ENCODE measurements at regions not wholly inside any gene's neighbourhood (a gene's known extent, or its start where the extent isn't known, plus 50 kb on each side); places are given as distances from the start of the nearest gene placed in this dataset.

GRCh38 chr21:41604583-41605041 is 96.7 kb upstream of the TMPRSS2 start:
- DNase-seq (ENCODE audit: extremely low spot score in 2 of 2), result no peak
- intact Hi-C loops (cut with DNase I), result no loop called here
- Histone ChIP-seq H3K4me3 (no peak overlapping the region), H3K4me1 (peaks cover 8% of the 10 kb centered on the region), H3K36me3 (no peaks in the 10 kb centered on the region), H3K9me3 (no peaks in the 10 kb centered on the region), H3K27me3 (no peaks in the 10 kb centered on the region), H3K27ac (no peak overlapping the region)
- TF ChIP-seq POLR2A (IDR thresholded peaks at IDR 0.05) (no peak), CTCF (IDR thresholded peaks at IDR 0.05) (no peak), POLR2AphosphoS5 (IDR thresholded peaks at IDR 0.05; ENCODE audit: insufficient read depth in 1 of 2, low read depth in 1 of 2) (no peak)

- Histone ChIP-seq H3K27ac (no peak overlapping the region), H3K36me3 (no peaks in the 10 kb centered on the region), H3K4me1 (peaks cover 8% of the 10 kb centered on the region), H3K9me3 (no peaks in the 10 kb centered on the region), H3K4me3 (no peak overlapping the region), H3K27me3 (no peaks in the 10 kb centered on the region)
- intact Hi-C loops (cut with DNase I), result no loop called here
- no peak for TF ChIP-seq CTCF (IDR thresholded peaks at IDR 0.05)
- no peak for TF ChIP-seq POLR2A (IDR thresholded peaks at IDR 0.05)
- TF ChIP-seq POLR2AphosphoS5 (IDR thresholded peaks at IDR 0.05; ENCODE audit: insufficient read depth in 1 of 2, low read depth in 1 of 2), result no peak
- no peak for DNase-seq (ENCODE audit: extremely low spot score in 2 of 2)
These were observed 95.5 kb upstream of the TMPRSS2 start for GRCh38 chr21:41603476-41603875.

GRCh38 chr21:41602531-41602930 is 94.6 kb upstream of the TMPRSS2 start:
- no peaks in the 10 kb centered on the region for H3K9me3 ChIP-seq
- intact Hi-C loops (cut with DNase I), result no loop called here
- DNase-seq (ENCODE audit: extremely low spot score in 2 of 2), result peak in 1 of 2 donors; percentile 34
- H3K4me1 ChIP-seq, result peaks cover 8% of the 10 kb centered on the region
- H3K27ac ChIP-seq, result no peak overlapping the region
- H3K36me3 ChIP-seq, result no peaks in the 10 kb centered on the region
- no peaks in the 10 kb centered on the region for H3K27me3 ChIP-seq
- no peak for TF ChIP-seq POLR2AphosphoS5 (IDR thresholded peaks at IDR 0.05; ENCODE audit: insufficient read depth in 1 of 2, low read depth in 1 of 2)
- no peak for TF ChIP-seq CTCF (IDR thresholded peaks at IDR 0.05)
- TF ChIP-seq POLR2A (IDR thresholded peaks at IDR 0.05), result no peak
- H3K4me3 ChIP-seq, result no peak overlapping the region

GRCh38 chr21:41601573-41602368 is 93.8 kb upstream of the TMPRSS2 start:
- intact Hi-C loops (cut with DNase I), result no loop called here
- no peaks in the 10 kb centered on the region for H3K27me3 ChIP-seq
- H3K27ac ChIP-seq, result no peak overlapping the region
- no peaks in the 10 kb centered on the region for H3K9me3 ChIP-seq
- peak; percentile 40 to 77 for DNase-seq (ENCODE audit: extremely low spot score in 2 of 2)
- no peaks in the 10 kb centered on the region for H3K36me3 ChIP-seq
- TF ChIP-seq POLR2A (IDR thresholded peaks at IDR 0.05) (no peak), POLR2AphosphoS5 (IDR thresholded peaks at IDR 0.05; ENCODE audit: insufficient read depth in 1 of 2, low read depth in 1 of 2) (no peak), CTCF (IDR thresholded peaks at IDR 0.05) (no peak)
- H3K4me1 ChIP-seq, result peaks cover 8% of the 10 kb centered on the region
- no peak overlapping the region for H3K4me3 ChIP-seq

GRCh38 chr21:41600961-41601572 is 93.1 kb upstream of the TMPRSS2 start:
- H3K27ac ChIP-seq, result no peak overlapping the region
- no peak overlapping the region for H3K4me3 ChIP-seq
- TF ChIP-seq POLR2AphosphoS5 (IDR thresholded peaks at IDR 0.05; ENCODE audit: insufficient read depth in 1 of 2, low read depth in 1 of 2) (no peak), CTCF (IDR thresholded peaks at IDR 0.05) (no peak), POLR2A (IDR thresholded peaks at IDR 0.05) (no peak)
- H3K36me3 ChIP-seq, result no peaks in the 10 kb centered on the region
- H3K27me3 ChIP-seq, result no peaks in the 10 kb centered on the region
- H3K9me3 ChIP-seq, result no peaks in the 10 kb centered on the region
- intact Hi-C loops (cut with DNase I), result no loop called here
- peak; percentile 76 to 79 for DNase-seq (ENCODE audit: extremely low spot score in 2 of 2)
- peaks cover 8% of the 10 kb centered on the region for H3K4me1 ChIP-seq

All from vagina (tissue), 2 donors.